Gastrocnemius medialis (tissue), 4 donors: ENCODE measurements at regions not wholly inside any gene's neighbourhood (a gene's known extent, or its start where the extent isn't known, plus 50 kb on each side); places are given as distances from the start of the nearest gene placed in this dataset.

Source experiments
- ATAC-seq, 2 donors: fragments of 150-250 bp; one replicate each; pipeline ENCODE4 v1.9.1; 2016
- DNase-seq, 2 donors: peaks; one replicate each; pipeline ENCODE4 v3.0.0-alpha.2; 2019
- H3K27ac ChIP-seq, 4 donors: fragments of 200-600 bp; sonication (generic); 1 replicate in 1 of 4; 2 replicates in 3 of 4; pipeline ENCODE4 v1.5.1; 2016 to 2018; ENCODE audit warnings: mild to moderate bottlenecking in 2 of 4, moderate library complexity in 1 of 4
- H3K27me3 ChIP-seq, 3 donors: fragments of 200-600 bp; sonication (generic) in 2 of 3; 1 replicate in 1 of 3; 2 replicates in 2 of 3; pipeline versions ENCODE4 v1.5.1 to v1.6.0; 2016 to 2019; ENCODE audit warnings: mild to moderate bottlenecking in 1 of 3, moderate library complexity in 1 of 3
- H3K36me3 ChIP-seq, 2 donors: fragments of 200-600 bp; sonication (generic) in 1 of 2; one replicate each; pipeline ENCODE4 v1.5.1; 2017 to 2018
- H3K4me1 ChIP-seq, 2 donors: fragments of 200-600 bp; sonication (generic) in 1 of 2; one replicate each; pipeline ENCODE4 v1.5.1; 2016 to 2017; ENCODE audit warnings: mild to moderate bottlenecking in 2 of 2
- H3K4me3 ChIP-seq, 4 donors: fragments of 200-600 bp; sonication (generic) in 3 of 4; 1 replicate in 1 of 4; 2 replicates in 3 of 4; pipeline ENCODE4 v1.5.1; 2016 to 2019; ENCODE audit warnings: mild to moderate bottlenecking in 2 of 4
- H3K9me3 ChIP-seq, 3 donors: fragments of 200-600 bp; sonication (generic) in 2 of 3; 1 replicate in 1 of 3; 2 replicates in 2 of 3; pipeline ENCODE4 v1.5.1; 2016 to 2019
- POLR2A ChIP-seq, 2 donors: fragments of 450-650 bp; IDR thresholded peaks; one replicate each; pipeline ENCODE4 v1.6.1; 2017; ENCODE audit warnings: antibody characterized with exemption in 2 of 2, mild to moderate bottlenecking in 2 of 2, moderate library complexity in 2 of 2
- in situ Hi-C, 4 donors: fragments of 200-750 bp; cut with MboI; loops; one replicate each; pipeline versions ENCODE4 v1.15.0 to v1.8.0; 2017; ENCODE audit warnings: low sequenced_read_pairs in 4 of 4
- intact Hi-C: fragments of 100-400 bp; cut with DNase I; formaldehyde crosslinking; loops from one replicate; pipeline ENCODE4 v1.15.1; 2023; ENCODE audit warnings: low total_unique reads
- TF ChIP-seq, protein P1 (sequence below), 5 experiments: fragments of 450-650 bp in 3 of 5; fragments of 200-600 bp in 2 of 5; sonication (generic) in 2 of 5; IDR thresholded peaks in 4 of 5; conservative IDR thresholded peaks in 1 of 5; 1 replicate in 4 of 5; 2 replicates in 1 of 5; pipeline ENCODE4 v1.5.1; 2016 to 2019; ENCODE audit warnings: antibody characterized with exemption in 5 of 5, mild to moderate bottlenecking in 3 of 5, moderate library complexity in 3 of 5

DNA sequence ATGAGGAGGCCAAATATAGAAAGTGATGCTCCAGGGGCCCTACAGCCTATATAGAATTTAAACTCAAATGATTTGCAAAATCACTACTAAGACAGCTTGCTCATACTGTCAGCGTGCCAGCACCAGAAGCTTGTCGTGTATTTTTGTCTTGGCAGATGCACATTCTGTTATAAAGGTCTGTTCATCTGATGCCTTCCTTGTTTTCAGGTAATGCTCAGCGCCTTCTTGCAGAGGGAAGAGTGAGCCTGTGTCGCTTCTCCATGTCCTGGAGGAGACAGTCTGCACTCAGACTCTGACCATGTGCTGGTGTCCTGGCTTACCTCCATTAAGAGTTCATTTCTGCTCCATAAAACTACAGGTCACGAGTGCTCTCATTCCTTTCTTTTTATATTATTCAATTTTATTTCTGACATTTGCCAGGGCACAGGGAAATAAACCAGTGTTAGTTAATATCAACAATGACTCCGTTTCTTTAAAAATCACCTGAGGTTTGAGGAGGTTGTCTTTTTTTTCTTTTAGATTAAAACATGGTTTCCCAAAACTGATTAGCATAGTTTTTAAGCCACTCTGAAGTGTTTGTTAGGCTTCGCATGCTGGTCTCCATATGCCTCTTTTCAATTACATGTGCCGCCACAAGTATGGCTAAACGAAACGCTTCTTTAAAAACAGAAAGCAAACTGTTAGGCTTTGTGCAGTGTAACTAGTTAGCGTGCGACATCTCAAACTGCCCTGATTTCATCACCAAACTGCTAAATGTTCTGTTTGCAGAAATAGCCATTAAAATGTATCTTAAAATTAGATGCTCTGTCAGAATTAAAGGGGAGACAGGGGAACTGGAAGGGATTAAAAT is 215.2 kb upstream of the GK2 start:
- ATAC-seq (peak; percentile 51 to 52), DNase-seq (no peak)
- Histone ChIP-seq H3K9me3 (no peaks in the 10 kb centered on the region), H3K27ac (no peak overlapping the region), H3K4me1 (peaks cover 0 to 4% of the 10 kb centered on the region in 2 donors), H3K4me3 (peak overlapping the region in 1 of 4 donors; percentile 1), H3K36me3 (no peaks in the 10 kb centered on the region), H3K27me3 (no peaks in the 10 kb centered on the region)
- TF ChIP-seq POLR2A (IDR thresholded peaks at IDR 0.05), result no peak
- TF ChIP-seq, protein P1, sequence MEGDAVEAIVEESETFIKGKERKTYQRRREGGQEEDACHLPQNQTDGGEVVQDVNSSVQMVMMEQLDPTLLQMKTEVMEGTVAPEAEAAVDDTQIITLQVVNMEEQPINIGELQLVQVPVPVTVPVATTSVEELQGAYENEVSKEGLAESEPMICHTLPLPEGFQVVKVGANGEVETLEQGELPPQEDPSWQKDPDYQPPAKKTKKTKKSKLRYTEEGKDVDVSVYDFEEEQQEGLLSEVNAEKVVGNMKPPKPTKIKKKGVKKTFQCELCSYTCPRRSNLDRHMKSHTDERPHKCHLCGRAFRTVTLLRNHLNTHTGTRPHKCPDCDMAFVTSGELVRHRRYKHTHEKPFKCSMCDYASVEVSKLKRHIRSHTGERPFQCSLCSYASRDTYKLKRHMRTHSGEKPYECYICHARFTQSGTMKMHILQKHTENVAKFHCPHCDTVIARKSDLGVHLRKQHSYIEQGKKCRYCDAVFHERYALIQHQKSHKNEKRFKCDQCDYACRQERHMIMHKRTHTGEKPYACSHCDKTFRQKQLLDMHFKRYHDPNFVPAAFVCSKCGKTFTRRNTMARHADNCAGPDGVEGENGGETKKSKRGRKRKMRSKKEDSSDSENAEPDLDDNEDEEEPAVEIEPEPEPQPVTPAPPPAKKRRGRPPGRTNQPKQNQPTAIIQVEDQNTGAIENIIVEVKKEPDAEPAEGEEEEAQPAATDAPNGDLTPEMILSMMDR (IDR thresholded peaks at IDR 0.05 in 4 of 5, conservative IDR thresholded peaks at IDR 0.05 in 1 of 5), result no peak
- in situ Hi-C loops, result no loop called here
- intact Hi-C loops, result no loop called here

DNA sequence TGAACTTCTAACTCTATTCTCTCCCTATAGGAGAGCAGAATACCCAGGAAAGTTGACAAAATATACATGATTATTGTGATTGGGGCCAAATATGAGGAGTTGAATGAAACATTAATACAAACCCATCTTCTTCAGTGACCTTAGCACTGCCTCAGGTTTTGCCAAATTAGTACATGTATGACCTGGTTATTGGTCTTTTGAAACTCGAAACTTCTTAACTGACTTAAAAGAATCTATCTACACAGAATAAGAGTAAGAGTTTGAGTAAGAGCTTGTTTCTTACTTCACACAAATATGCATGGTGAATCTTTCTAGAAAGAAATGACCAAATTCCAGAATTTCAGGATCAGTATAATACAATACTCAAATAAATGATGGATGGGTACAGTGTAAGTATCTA is 213.0 kb upstream of the GK2 start:
- TF ChIP-seq POLR2A (IDR thresholded peaks at IDR 0.05), result no peak
- TF ChIP-seq, protein P1 (IDR thresholded peaks at IDR 0.05 in 4 of 5, conservative IDR thresholded peaks at IDR 0.05 in 1 of 5), result no peak
- Histone ChIP-seq H3K4me1 (peaks cover 0 to 4% of the 10 kb centered on the region in 2 donors), H3K36me3 (no peaks in the 10 kb centered on the region), H3K9me3 (no peaks in the 10 kb centered on the region), H3K27me3 (no peaks in the 10 kb centered on the region), H3K4me3 (no peak overlapping the region), H3K27ac (no peak overlapping the region)
- no peak for DNase-seq
- in situ Hi-C loops (no loop called here), intact Hi-C loops (no loop called here)
- ATAC-seq, result no peak

DNA sequence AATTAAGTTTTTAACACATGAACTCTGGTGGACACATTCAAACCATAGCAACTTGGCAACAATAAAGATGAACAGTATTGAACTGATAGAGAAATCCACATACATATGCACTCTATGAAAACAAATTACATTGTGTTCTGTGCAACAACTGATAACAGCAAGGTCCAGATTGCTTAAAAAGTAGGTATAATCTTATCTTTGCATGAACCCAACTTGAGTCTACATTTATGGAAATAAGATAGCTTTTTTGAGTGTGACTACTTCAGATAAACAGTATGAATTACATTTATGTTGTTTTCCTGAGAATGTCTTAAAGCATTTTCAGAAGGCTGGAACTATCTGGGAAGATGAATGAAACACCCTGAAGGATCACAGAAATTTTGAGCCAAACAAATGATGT is 212.6 kb upstream of the GK2 start:
- no peak overlapping the region for H3K4me3 ChIP-seq
- H3K27ac ChIP-seq, result no peak overlapping the region
- TF ChIP-seq POLR2A (IDR thresholded peaks at IDR 0.05), result no peak
- TF ChIP-seq, protein P1 (IDR thresholded peaks at IDR 0.05 in 4 of 5, conservative IDR thresholded peaks at IDR 0.05 in 1 of 5), result no peak
- intact Hi-C loops, result no loop called here
- peaks cover 0 to 4% of the 10 kb centered on the region in 2 donors for H3K4me1 ChIP-seq
- in situ Hi-C loops, result no loop called here
- no peaks in the 10 kb centered on the region for H3K27me3 ChIP-seq
- ATAC-seq (no peak), DNase-seq (no peak)
- H3K36me3 ChIP-seq, result no peaks in the 10 kb centered on the region
- no peaks in the 10 kb centered on the region for H3K9me3 ChIP-seq

DNA sequence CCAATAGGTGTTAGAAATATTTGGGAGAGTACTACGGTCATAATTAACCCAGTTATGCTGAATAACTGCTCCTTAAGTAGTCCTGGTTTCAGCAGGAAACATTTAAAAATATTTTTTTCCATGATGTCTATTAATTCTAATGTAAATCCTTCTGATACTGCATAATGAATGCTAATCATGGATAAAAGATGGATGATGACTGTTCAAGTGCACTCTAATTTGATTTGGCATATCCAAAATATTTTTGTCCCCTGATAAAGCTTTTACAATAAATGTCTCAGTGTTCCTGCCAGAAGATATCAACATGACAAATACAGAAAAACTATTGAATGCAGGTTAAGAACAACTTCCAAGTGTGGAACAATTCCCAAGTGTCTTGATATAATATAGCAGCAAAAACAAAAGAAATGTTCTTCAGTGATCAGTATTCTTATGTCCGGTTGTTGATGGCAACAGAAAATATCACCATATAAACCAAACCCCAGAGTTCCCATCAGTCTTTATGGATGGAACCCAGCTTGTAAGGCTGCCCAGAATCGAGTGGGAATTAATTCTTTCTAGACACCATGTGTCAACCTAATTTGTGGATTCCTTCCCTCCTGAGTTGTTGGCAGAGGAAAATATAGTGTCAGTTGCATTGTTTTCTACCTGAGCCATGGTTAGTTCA is 205.4 kb upstream of the GK2 start:
- in situ Hi-C loops, result no loop called here
- DNase-seq, result no peak
- no peak overlapping the region for H3K27ac ChIP-seq

More for the DNA sequence above, 205.4 kb upstream of the GK2 start:
- TF ChIP-seq, protein P1 (IDR thresholded peaks at IDR 0.05 in 4 of 5, conservative IDR thresholded peaks at IDR 0.05 in 1 of 5), result no peak
- no peak for TF ChIP-seq POLR2A (IDR thresholded peaks at IDR 0.05)
- Histone ChIP-seq H3K4me3 (no peak overlapping the region), H3K4me1 (no peaks in the 10 kb centered on the region), H3K9me3 (no peaks in the 10 kb centered on the region), H3K27me3 (no peaks in the 10 kb centered on the region), H3K36me3 (no peaks in the 10 kb centered on the region)
- no peak for ATAC-seq
- intact Hi-C loops, result no loop called here
